ENCODE measurements at regions not wholly inside any gene's neighbourhood (a gene's known extent, or its start where the extent isn't known, plus 50 kb on each side); places are given as distances from the start of the nearest gene placed in this dataset.
"Not testable (repeated sequence)": the region's sequence is repeated elsewhere in the genome, so short reads cannot be mapped to it uniquely, and the experiment has no call there.

- DNase-seq (ENCODE audit: low read depth in 2 of 2): no peak
Observed at GRCh38 chr18:68431111-68431921, 283.6 kb downstream of the TMX3 start.

GRCh38 chr18:68429841-68430240, 285.1 kb downstream of the TMX3 start:
- DNase-seq (ENCODE audit: low read depth in 2 of 2): no peak

GRCh38 chr18:68429111-68429510, 285.8 kb downstream of the TMX3 start:
- DNase-seq (ENCODE audit: low read depth in 2 of 2): no peak

- no peak for DNase-seq (ENCODE audit: low read depth in 2 of 2)
Observed at GRCh38 chr18:68428661-68429060, 286.2 kb downstream of the TMX3 start.

- DNase-seq (ENCODE audit: low read depth in 2 of 2): no peak
Observed at GRCh38 chr18:68427951-68428401, 286.9 kb downstream of the TMX3 start.

- DNase-seq (ENCODE audit: low read depth in 2 of 2): no peak
Observed at GRCh38 chr18:68426731-68427315, 288.1 kb downstream of the TMX3 start.

GRCh38 chr18:68418881-68419280, 296.0 kb downstream of the TMX3 start:
- DNase-seq (ENCODE audit: low read depth in 2 of 2): no peak

GRCh38 chr18:68418226-68418868, 296.6 kb downstream of the TMX3 start:
- no peak for DNase-seq (ENCODE audit: low read depth in 2 of 2)

- DNase-seq (ENCODE audit: low read depth in 2 of 2): no peak
Observed at GRCh38 chr18:68417826-68418225, 297.1 kb downstream of the TMX3 start.

- DNase-seq (ENCODE audit: low read depth in 2 of 2): no peak
Observed at GRCh38 chr18:68417166-68417799, 297.6 kb downstream of the TMX3 start.

GRCh38 chr18:68414407-68414806, 300.5 kb downstream of the TMX3 start:
- DNase-seq (ENCODE audit: low read depth in 2 of 2): no peak

- no peak for DNase-seq (ENCODE audit: low read depth in 2 of 2)
Observed at GRCh38 chr18:68409576-68409975, 305.3 kb downstream of the TMX3 start.

- no peak for DNase-seq (ENCODE audit: low read depth in 2 of 2)
Observed at GRCh38 chr18:68406761-68407160, 308.1 kb downstream of the TMX3 start.

GRCh38 chr18:68402784-68403183, 312.1 kb downstream of the TMX3 start:
- no peak for DNase-seq (ENCODE audit: low read depth in 2 of 2)

GRCh38 chr18:68400889-68401288, 314.0 kb downstream of the TMX3 start:
- no peak for DNase-seq (ENCODE audit: low read depth in 2 of 2)

- DNase-seq (ENCODE audit: low read depth in 2 of 2): no peak
Observed at GRCh38 chr18:68399721-68400120, 315.2 kb downstream of the TMX3 start.

- DNase-seq (ENCODE audit: low read depth in 2 of 2): no peak
Observed at GRCh38 chr18:68397241-68398035, 317.5 kb downstream of the TMX3 start.

GRCh38 chr18:68394705-68395104, 320.2 kb downstream of the TMX3 start:
- DNase-seq (ENCODE audit: low read depth in 2 of 2): no peak

GRCh38 chr18:68391801-68392200, 323.1 kb downstream of the TMX3 start:
- DNase-seq (ENCODE audit: low read depth in 2 of 2): no peak

- no peak for DNase-seq (ENCODE audit: low read depth in 2 of 2)
Observed at GRCh38 chr18:68387246-68387645, 327.7 kb downstream of the TMX3 start.

- not testable (repeated sequence) for DNase-seq (ENCODE audit: low read depth in 2 of 2)
Observed at GRCh38 chr18:68383979-68384378, 330.9 kb downstream of the TMX3 start.

- DNase-seq (ENCODE audit: low read depth in 2 of 2): no peak
Observed at GRCh38 chr18:68376926-68377325, 338.0 kb downstream of the TMX3 start.

All from stimulated activated CD8-positive, alpha-beta memory T cell treated with anti-CD3 and anti-CD28 coated beads, Interleukin-15, amount 100 ng/mL, for 48 hours (primary cell).